K562 (cell line): ENCODE measurements at regions not wholly inside any gene's neighbourhood (a gene's known extent, or its start where the extent isn't known, plus 50 kb on each side); places are given as distances from the start of the nearest gene placed in this dataset.

Source experiments
- ATAC-seq: fragments of 200-7000 bp; cut with Tn5 transposase; 3 replicates; pipeline ENCODE4 v1.9.1; 2020; ENCODE audit warnings: moderate library complexity
- BruUV-seq: library from RNA; stranded (reverse); fragments of 400-500 nt; replicated peaks from 2 replicates; lab custom pipeline; 2021; lab: Mats Ljungman, UMichigan
- CTCF ChIA-PET: fragments of 300-600 bp; formaldehyde crosslinking; extraction: SDS; loops from one replicate; lab custom pipeline; 2021; ENCODE audit warnings: low intra/inter-chr PET ratio; lab: Yijun Ruan, JAX
- POLR2A ChIA-PET: fragments of 300-600, 350-650 bp; sonication (Branson Sonifier 250); formaldehyde crosslinking; extraction: SDS; loops from one replicate; lab custom pipeline; 2021; ENCODE audit warnings: antibody characterized with exemption, inconsistent platforms; lab: Yijun Ruan, JAX
- DNase-seq, 4 experiments: peaks; one replicate each; pipeline versions ENCODE4 v3.0.0 to v3.0.0-alpha.2; 2011 to 2018; ENCODE audit warnings: low spot score in 3 of 4, mixed read lengths in 3 of 4; ENCODE audit errors: extremely low read depth in 1 of 4
- FAIRE-seq: peaks from 2 replicates; lab custom pipeline; 2011; peaks lifted over from hg19 to GRCh38; lab: Jason Lieb, UNC
- H2AFZ ChIP-seq: 2 replicates; pipeline ENCODE4 v1.6.0; 2011; ENCODE audit warnings: low read depth, low read length, control low read depth, inconsistent platforms
- H3K27ac ChIP-seq: fragments of 200-600 bp; 3 replicates; pipeline ENCODE4 v1.8.0; 2011; ENCODE audit warnings: low read depth, mild to moderate bottlenecking, control low read depth, inconsistent platforms, low read length, moderate library complexity, mixed read lengths; ENCODE audit errors: extremely low read depth
- H3K27me3 ChIP-seq, 2 experiments: fragments of 300-600 bp in 1 of 2; 2 replicates in 1 of 2; 3 replicates in 1 of 2; pipeline versions ENCODE4 v1.6.0 to v1.8.0; 2011; ENCODE audit warnings: inconsistent platforms in 2 of 2, low read length in 2 of 2, mild to moderate bottlenecking in 1 of 2, mixed read lengths in 1 of 2, moderate library complexity in 1 of 2; ENCODE audit not compliant: control insufficient read depth in 2 of 2, insufficient read depth in 2 of 2
- H3K36me3 ChIP-seq: fragments of 300-600 bp; 3 replicates; pipeline ENCODE4 v1.8.0; 2011; ENCODE audit warnings: mild to moderate bottlenecking, low read length, inconsistent platforms; ENCODE audit not compliant: control insufficient read depth, insufficient read depth
- H3K4me1 ChIP-seq, 2 experiments: fragments of 200-600 bp in 1 of 2; replicated peaks in 1 of 2; 2 replicates in 1 of 2; 3 replicates in 1 of 2; pipeline versions ENCODE4 v1.5.1 to v1.8.0; 2011; ENCODE audit warnings: inconsistent platforms in 2 of 2, low read length in 2 of 2, mild to moderate bottlenecking in 1 of 2, mixed read lengths in 1 of 2, moderate library complexity in 1 of 2; ENCODE audit not compliant: control insufficient read depth in 2 of 2, insufficient read depth in 2 of 2
- H3K4me2 ChIP-seq: 2 replicates; pipeline ENCODE4 v1.6.1; 2011; ENCODE audit warnings: low read length, control low read depth, inconsistent platforms, mixed read lengths; ENCODE audit not compliant: insufficient read depth
- H3K4me3 ChIP-seq: fragments of 200-600 bp; sonication (generic), shearing (Covaris generic); 2 replicates; pipeline ENCODE4 v1.5.1; 2016; ENCODE audit warnings: control low read depth, inconsistent platforms
- H3K79me2 ChIP-seq: fragments of 200-600 bp; 3 replicates; pipeline ENCODE4 v1.8.0; 2011; ENCODE audit warnings: low read length, inconsistent platforms; ENCODE audit not compliant: control insufficient read depth, insufficient read depth
- H3K9ac ChIP-seq, 2 experiments: 2 replicates each; pipeline versions ENCODE4 v1.6.0 to v1.6.1; 2011; ENCODE audit warnings: low read depth in 2 of 2, low read length in 2 of 2, control low read depth in 1 of 2, inconsistent platforms in 1 of 2, mild to moderate bottlenecking in 1 of 2, mixed read lengths in 1 of 2; ENCODE audit not compliant: insufficient read depth in 1 of 2
- H3K9me1 ChIP-seq: one replicate; pipeline ENCODE4 v1.6.0; 2011; ENCODE audit warnings: inconsistent platforms, mild to moderate bottlenecking, low read length, moderate library complexity; ENCODE audit not compliant: control insufficient read depth, insufficient read depth
- H3K9me3 ChIP-seq: replicated peaks from 2 replicates; pipeline ENCODE4 v1.5.1; 2011; ENCODE audit warnings: low read depth, low read length, inconsistent platforms; ENCODE audit not compliant: control insufficient read depth, insufficient read depth
- H4K20me1 ChIP-seq: replicated peaks from 2 replicates; pipeline ENCODE4 v1.6.1; 2011; ENCODE audit warnings: low read length, inconsistent platforms, mixed read lengths; ENCODE audit not compliant: control insufficient read depth, insufficient read depth
- CHAMP1 ChIP-seq: fragments of 450-650 bp; IDR thresholded peaks from 2 replicates; pipeline ENCODE4 v1.6.1; 2016; ENCODE audit warnings: mild to moderate bottlenecking
- E2F3 ChIP-seq: fragments of 250-450 bp; sonication (Bioruptor Pico); IDR thresholded peaks from 2 replicates; pipeline ENCODE4 v1.4.0; 2020; ENCODE audit warnings: mild to moderate bottlenecking
- ETV1 ChIP-seq: fragments of 450-650 bp; conservative IDR thresholded peaks from 2 replicates; pipeline ENCODE4 v1.6.1; 2016; ENCODE audit warnings: missing genetic modification characterization, control low read depth, low read depth, missing compliant biosample characterization
- HEY1 ChIP-seq: fragments of 250-450 bp; sonication (Bioruptor Pico); IDR thresholded peaks from 2 replicates; pipeline ENCODE4 v1.5.0; 2020; ENCODE audit warnings: mild to moderate bottlenecking, moderate library complexity, borderline replicate concordance
- POLR2AphosphoS2 ChIP-seq: IDR thresholded peaks from 2 replicates; pipeline ENCODE4 v1.6.1; 2012; ENCODE audit warnings: low read length, improper control_type of control experiment
- POLR2B ChIP-seq: fragments of 450-650 bp; IDR thresholded peaks from 2 replicates; pipeline ENCODE4 v1.6.1; 2018; ENCODE audit warnings: low read depth; ENCODE audit not compliant: partially characterized antibody
- RBM34 ChIP-seq: fragments of 200-400 bp; formaldehyde crosslinking; IDR thresholded peaks from 2 replicates; pipeline ENCODE4 v1.6.1; 2018; ENCODE audit warnings: low read length, borderline replicate concordance; ENCODE audit not compliant: insufficient read depth
- SNRNP70 ChIP-seq: fragments of 200-400 bp; formaldehyde crosslinking; optimal IDR thresholded peaks from 2 replicates; pipeline ENCODE3; 2017; ENCODE audit warnings: low read depth, low read length
- WGBS: fragments of 100-300 bp; shearing (Covaris generic); methylation state at CpG from one replicate; pipeline ENCODE4 v1.1.6; 2016; ENCODE audit warnings: low coverage, mixed read lengths; ENCODE audit not compliant: insufficient coverage; ENCODE audit errors: missing lambda C conversion rate; 5-methylcytosine and 5-hydroxymethylcytosine counted together
- in situ Hi-C: fragments of 300-500 bp; cut with MboI; formaldehyde crosslinking; loops from 4 replicates; pipeline ENCODE4 v1.15.0; 2018; ENCODE audit warnings: inconsistent platforms, mixed read lengths
- intact Hi-C: fragments of 100-400 bp; cut with micrococcal nuclease; formaldehyde crosslinking; loops from 2 replicates; pipeline ENCODE4 v1.14.2; 2022

DNA sequence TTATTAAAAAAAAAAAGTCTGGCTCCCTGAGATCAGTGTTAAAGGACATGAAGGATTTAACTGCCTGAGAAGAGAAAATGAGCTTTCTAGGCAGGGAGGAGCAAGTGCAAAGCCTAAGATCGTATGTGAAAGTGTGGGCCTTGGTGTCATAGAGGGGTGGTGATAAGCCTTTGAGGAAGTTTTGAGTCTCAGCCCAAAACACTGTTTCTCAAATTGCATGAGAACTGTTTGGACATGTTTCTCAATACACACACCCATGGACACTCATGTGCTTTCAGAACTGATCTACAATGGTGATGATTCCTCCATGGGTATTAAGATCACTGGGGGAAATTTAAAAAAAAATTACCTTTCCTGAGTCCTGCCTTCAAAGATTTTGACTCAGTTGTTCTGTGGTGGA lies 336.7 kb upstream of the RND3 start:
- Histone ChIP-seq H3K4me2 (no peak overlapping the region), H3K27me3 (no peaks in the 10 kb centered on the region), H3K79me2 (no peaks in the 10 kb centered on the region), H2AFZ (no peak overlapping the region), H3K9me1 (no peaks in the 10 kb centered on the region), H3K36me3 (no peaks in the 10 kb centered on the region), H4K20me1 (no peaks in the 10 kb centered on the region), H3K4me1 (no peaks in the 10 kb centered on the region), H3K4me3 (no peak overlapping the region), H3K9me3 (no peaks in the 10 kb centered on the region), H3K9ac (no peak overlapping the region), H3K27ac (no peak overlapping the region)
- ChIA-PET POLR2A (interaction anchor here (0.6 kb wide), 1 partner anchor 175 kb away, joined by 3 read pairs; no protein-coding TSS in a partner anchor), CTCF (no interaction called here)
- TF ChIP-seq E2F3: no peak
- no peak for TF ChIP-seq RBM34
- in situ Hi-C loops: no loop called here
- ATAC-seq (no peak), FAIRE-seq (no peak), DNase-seq (no peak)
- intact Hi-C loops: no loop called here
- BruUV-seq: no TSS peak
- 0% methylated on average over 1 of the region's 1 CpG for WGBS

DNA sequence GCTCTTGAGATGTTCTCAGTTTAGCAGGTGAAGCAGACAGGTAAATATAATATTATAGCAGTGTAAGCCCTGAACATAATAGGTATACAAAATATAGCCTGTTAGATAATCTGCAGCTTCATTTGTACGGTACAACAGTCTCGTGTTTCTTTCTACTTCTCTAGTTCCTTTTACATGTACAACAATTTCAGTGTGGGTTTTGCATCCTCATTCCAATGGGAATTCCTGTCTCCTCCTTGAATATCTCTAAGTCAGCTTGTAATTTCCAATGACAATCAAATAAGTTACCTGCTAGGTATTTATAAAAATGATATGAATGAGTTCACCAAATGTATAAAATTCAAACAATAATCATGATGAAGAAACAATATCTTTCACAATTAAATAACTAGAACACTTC lies 330.0 kb upstream of the RND3 start:
- in situ Hi-C loops (no loop called here), intact Hi-C loops (no loop called here)
- no TSS peak for BruUV-seq
- H3K9me1 ChIP-seq: no peaks in the 10 kb centered on the region
- H2AFZ ChIP-seq: no peak overlapping the region
- DNase-seq (no peak), FAIRE-seq (no peak), ATAC-seq (no peak)
- no peaks in the 10 kb centered on the region for H3K27me3 ChIP-seq
- 3% methylated on average over 2 of the region's 2 CpGs for WGBS
- no peak overlapping the region for H3K9ac ChIP-seq
- no peak for TF ChIP-seq POLR2AphosphoS2
- no peak for TF ChIP-seq ETV1 (tag)
- TF ChIP-seq SNRNP70: no peak
- TF ChIP-seq POLR2B: no peak
- no peak for TF ChIP-seq HEY1 (CRISPR knock-in tag)
- TF ChIP-seq CHAMP1: no peak
- H3K27ac ChIP-seq: no peak overlapping the region
- H3K4me3 ChIP-seq: no peak overlapping the region
- no peaks in the 10 kb centered on the region for H3K9me3 ChIP-seq
- H3K36me3 ChIP-seq: no peaks in the 10 kb centered on the region
- H4K20me1 ChIP-seq: no peaks in the 10 kb centered on the region
- ChIA-PET POLR2A (no interaction called here), CTCF (no interaction called here)
- no peaks in the 10 kb centered on the region for H3K4me1 ChIP-seq
- no peak overlapping the region for H3K4me2 ChIP-seq
- H3K79me2 ChIP-seq: no peaks in the 10 kb centered on the region
